Ascending aorta (tissue), 2 donors: ENCODE measurements at regions not wholly inside any gene's neighbourhood (a gene's known extent, or its start where the extent isn't known, plus 50 kb on each side); places are given as distances from the start of the nearest gene placed in this dataset.

Experiments
- DNase-seq, 2 donors: peaks; one replicate each; pipeline ENCODE4 v3.0.0-alpha.2; 2019; ENCODE audit warnings: low spot score in 2 of 2
- H3K27ac ChIP-seq, 2 donors: fragments of 200-600 bp; sonication (generic); one replicate each; pipeline ENCODE4 v1.5.1; 2016 to 2017; ENCODE audit warnings: mild to moderate bottlenecking in 1 of 2
- H3K27me3 ChIP-seq: fragments of 200-600 bp; sonication (generic); one replicate; pipeline ENCODE4 v1.5.1; 2017
- H3K36me3 ChIP-seq, 2 donors: fragments of 200-600 bp; sonication (generic); one replicate each; pipeline ENCODE4 v1.5.1; 2016
- H3K4me1 ChIP-seq, 2 donors: fragments of 200-600 bp; sonication (generic); one replicate each; pipeline ENCODE4 v1.5.1; 2016 to 2017; ENCODE audit warnings: mild to moderate bottlenecking in 1 of 2
- H3K4me3 ChIP-seq, 2 donors: fragments of 200-600 bp; sonication (generic); one replicate each; pipeline ENCODE4 v1.5.1; 2016 to 2017; ENCODE audit warnings: mild to moderate bottlenecking in 1 of 2
- H3K9me3 ChIP-seq, 2 donors: fragments of 200-600 bp; sonication (generic); one replicate each; pipeline ENCODE4 v1.5.1; 2016
- CTCF ChIP-seq, 3 experiments: fragments of 200-600 bp in 2 of 3; fragments of 450-650 bp in 1 of 3; sonication (generic) in 2 of 3; IDR thresholded peaks; one replicate each; pipeline ENCODE4 v1.5.1; 2016 to 2019; ENCODE audit warnings: antibody characterized with exemption in 3 of 3, mild to moderate bottlenecking in 1 of 3, moderate library complexity in 1 of 3
- intact Hi-C: fragments of 100-400 bp; cut with DNase I; formaldehyde crosslinking; loops from one replicate; pipeline ENCODE4 v1.15.1; 2023

GRCh38 chr5:71834601-71835000, 115.5 kb downstream of the CARTPT start:
- H3K4me1 ChIP-seq = peaks cover 6 to 15% of the 10 kb centered on the region in 2 donors
- H3K36me3 ChIP-seq = no peaks in the 10 kb centered on the region
- no peaks in the 10 kb centered on the region for H3K9me3 ChIP-seq
- intact Hi-C loops = loop anchor here (10.0 kb wide), 1 partner anchor 50 kb away; no protein-coding TSS in a partner anchor
- H3K27me3 ChIP-seq = no peaks in the 10 kb centered on the region
- TF ChIP-seq CTCF (IDR thresholded peaks at IDR 0.05) = no peak
- DNase-seq = no peak
- H3K27ac ChIP-seq = no peak overlapping the region
- no peak overlapping the region for H3K4me3 ChIP-seq

GRCh38 chr5:71836084-71836483, 117.0 kb downstream of the CARTPT start:
- intact Hi-C loops = loop anchor here (10.0 kb wide), 1 partner anchor 49 kb away; no protein-coding TSS in a partner anchor
- TF ChIP-seq CTCF (IDR thresholded peaks at IDR 0.05) = peak in 1 of 3 experiments; percentile 5

GRCh38 chr5:71836559-71837112, 117.6 kb downstream of the CARTPT start:
- Histone ChIP-seq H3K27me3 (no peaks in the 10 kb centered on the region), H3K4me1 (peaks cover 0 to 1% of the 10 kb centered on the region in 2 donors), H3K36me3 (no peaks in the 10 kb centered on the region), H3K27ac (no peak overlapping the region), H3K4me3 (no peak overlapping the region), H3K9me3 (no peaks in the 10 kb centered on the region)
- DNase-seq = no peak
- intact Hi-C loops = loop anchor here (10.0 kb wide), 1 partner anchor 48 kb away; no protein-coding TSS in a partner anchor
- no peak for TF ChIP-seq CTCF (IDR thresholded peaks at IDR 0.05)

More at GRCh38 chr5:71836084-71836483, 117.0 kb downstream of the CARTPT start:
- H3K4me3 ChIP-seq = no peak overlapping the region
- H3K9me3 ChIP-seq = no peaks in the 10 kb centered on the region
- H3K4me1 ChIP-seq = peaks cover 0 to 7% of the 10 kb centered on the region in 2 donors
- H3K27me3 ChIP-seq = no peaks in the 10 kb centered on the region
- no peak for DNase-seq
- H3K27ac ChIP-seq = no peak overlapping the region
- H3K36me3 ChIP-seq = no peaks in the 10 kb centered on the region

- intact Hi-C loops = loop anchor here (10.0 kb wide), 1 partner anchor 47 kb away; no protein-coding TSS in a partner anchor
- Histone ChIP-seq H3K36me3 (no peaks in the 10 kb centered on the region), H3K27ac (no peak overlapping the region), H3K4me1 (no peaks in the 10 kb centered on the region), H3K4me3 (no peak overlapping the region), H3K27me3 (no peaks in the 10 kb centered on the region), H3K9me3 (no peaks in the 10 kb centered on the region)
- TF ChIP-seq CTCF (IDR thresholded peaks at IDR 0.05) = no peak
- DNase-seq = no peak
These were observed 119.2 kb downstream of the CARTPT start for GRCh38 chr5:71838286-71838685.

- intact Hi-C loops = loop anchor here (10.0 kb wide), 1 partner anchor 46 kb away; no protein-coding TSS in a partner anchor
- TF ChIP-seq CTCF (IDR thresholded peaks at IDR 0.05) = no peak
- Histone ChIP-seq H3K27me3 (no peaks in the 10 kb centered on the region), H3K4me1 (no peaks in the 10 kb centered on the region), H3K9me3 (no peaks in the 10 kb centered on the region), H3K4me3 (no peak overlapping the region), H3K27ac (no peak overlapping the region), H3K36me3 (no peaks in the 10 kb centered on the region)
- no peak for DNase-seq
These were observed 120.2 kb downstream of the CARTPT start for GRCh38 chr5:71839096-71839884.
